ENCODE measurements at regions not wholly inside any gene's neighbourhood (a gene's known extent, or its start where the extent isn't known, plus 50 kb on each side); places are given as distances from the start of the nearest gene placed in this dataset.
"Not testable (repeated sequence)": the region's sequence is repeated elsewhere in the genome, so short reads cannot be mapped to it uniquely, and the experiment has no call there.

GRCh38 chr14:48814562-48814961 lies 771.6 kb downstream of the RPS29 start:
- DNase-seq = no peak

GRCh38 chr14:48805315-48805714 lies 780.9 kb downstream of the RPS29 start:
- DNase-seq = no peak

GRCh38 chr14:48792376-48793024 lies 793.7 kb downstream of the RPS29 start:
- DNase-seq = no peak

DNA sequence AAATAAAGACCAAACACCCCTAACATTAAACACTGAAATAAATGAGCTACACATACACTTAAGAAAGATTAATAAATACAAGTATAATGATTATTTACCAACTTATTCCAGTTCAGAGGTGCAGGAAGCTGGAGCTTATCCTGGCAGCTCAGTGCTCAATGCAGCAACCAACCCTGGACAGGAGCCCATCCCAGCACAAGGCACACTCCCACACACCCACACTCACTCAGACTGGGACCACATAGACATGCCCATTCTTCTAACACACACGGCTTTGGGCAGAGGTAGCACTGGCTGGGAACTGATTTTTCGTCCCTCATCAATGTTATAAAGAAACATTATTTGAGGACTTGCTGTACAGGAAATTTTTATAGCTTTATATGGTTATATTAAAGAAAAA lies 797.4 kb downstream of the RPS29 start:
- DNase-seq = no peak

DNA sequence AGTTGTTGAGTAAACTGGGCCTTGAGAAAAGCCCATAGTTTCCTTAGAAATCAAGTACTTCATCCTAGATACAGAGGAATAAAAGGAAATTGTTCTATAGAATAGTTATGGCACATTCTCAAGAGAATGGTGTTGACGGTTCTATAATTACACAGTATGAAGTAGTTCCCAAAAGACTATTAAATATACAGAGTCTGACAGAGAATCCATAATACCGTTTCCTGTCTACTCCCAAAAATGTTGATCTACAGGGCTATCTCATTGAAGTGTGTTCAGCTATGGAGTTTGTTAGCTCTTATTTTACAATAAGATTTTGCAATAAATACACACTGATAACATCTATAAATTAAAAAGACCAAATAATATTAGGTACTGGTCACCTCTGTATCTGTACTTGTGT lies 799.7 kb downstream of the RPS29 start:
- DNase-seq = no peak

DNA sequence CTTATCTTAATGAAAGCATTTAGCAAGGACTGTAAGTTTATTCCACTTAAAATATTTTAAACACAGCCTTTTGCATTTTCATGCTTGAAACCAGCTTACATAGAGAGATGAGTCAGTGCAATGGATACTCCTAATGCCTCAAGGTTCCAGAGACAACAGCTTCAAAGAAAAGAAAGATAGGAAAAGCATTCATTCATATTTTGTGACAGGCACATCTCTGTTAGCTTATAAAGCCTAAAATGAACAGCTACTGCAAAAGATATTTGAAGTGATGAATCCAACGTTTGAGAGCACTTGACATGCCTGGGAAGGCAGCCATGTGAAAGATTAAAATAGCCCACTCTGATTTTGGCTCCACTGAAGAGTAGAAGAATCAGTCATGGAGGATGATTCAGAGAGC lies 814.5 kb downstream of the RPS29 start:
- no peak for DNase-seq

GRCh38 chr14:48751293-48751692 lies 834.9 kb downstream of the RPS29 start:
- no peak for DNase-seq

DNA sequence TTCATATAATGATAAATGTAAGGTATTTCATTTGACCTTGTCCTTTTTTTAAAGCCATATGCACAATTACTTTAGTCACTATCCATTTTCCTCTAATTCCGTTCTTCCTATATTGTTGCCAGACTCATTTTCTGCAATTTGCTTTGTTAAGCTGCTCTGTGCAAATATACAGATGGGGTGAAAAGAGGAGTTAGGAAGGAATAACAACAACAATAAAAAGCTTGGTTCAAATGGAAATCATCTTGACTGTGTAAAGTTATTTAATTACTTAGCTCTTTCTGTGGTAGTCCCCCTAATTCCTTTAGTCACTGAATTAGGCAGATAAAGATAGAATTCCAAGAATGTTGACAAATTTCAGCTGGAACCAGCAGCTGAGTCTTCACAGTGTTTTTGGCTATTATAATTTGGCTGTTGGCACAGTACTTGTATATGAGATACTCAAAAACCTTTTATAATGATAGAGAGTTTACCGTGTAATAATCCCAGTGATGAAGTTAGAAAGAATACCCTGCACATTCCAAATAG lies 838.0 kb downstream of the RPS29 start:
- no peak for DNase-seq

DNA sequence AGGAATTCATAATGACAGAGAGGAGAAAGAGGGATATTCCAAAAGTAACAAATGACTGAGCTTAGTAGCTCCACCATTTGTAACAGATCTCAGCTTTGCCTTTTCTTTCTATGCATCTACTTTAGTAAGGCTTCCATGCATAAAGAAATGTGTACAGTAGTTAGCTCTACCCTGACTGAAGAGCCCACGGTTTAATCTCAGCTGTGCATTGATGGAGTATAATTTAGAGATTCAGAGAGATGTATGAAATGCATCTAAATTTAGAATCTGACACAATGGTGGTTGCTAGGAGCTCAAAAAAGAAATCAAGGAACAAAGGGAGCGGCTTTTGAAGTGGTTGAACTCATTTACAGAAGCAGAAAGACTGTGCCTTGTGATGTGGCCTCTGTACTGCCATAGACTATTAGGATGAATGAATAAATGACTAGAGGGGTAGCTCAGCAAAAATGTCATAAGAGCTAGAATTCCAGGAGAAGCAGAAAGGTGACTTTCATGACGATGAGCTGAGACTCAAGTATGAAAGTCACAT lies 838.6 kb downstream of the RPS29 start:
- no peak for DNase-seq

- DNase-seq = no peak
These were observed 842.0 kb downstream of the RPS29 start for GRCh38 chr14:48744202-48744601.

- no peak for DNase-seq
These were observed 847.8 kb downstream of the RPS29 start for GRCh38 chr14:48738186-48738925.

DNA sequence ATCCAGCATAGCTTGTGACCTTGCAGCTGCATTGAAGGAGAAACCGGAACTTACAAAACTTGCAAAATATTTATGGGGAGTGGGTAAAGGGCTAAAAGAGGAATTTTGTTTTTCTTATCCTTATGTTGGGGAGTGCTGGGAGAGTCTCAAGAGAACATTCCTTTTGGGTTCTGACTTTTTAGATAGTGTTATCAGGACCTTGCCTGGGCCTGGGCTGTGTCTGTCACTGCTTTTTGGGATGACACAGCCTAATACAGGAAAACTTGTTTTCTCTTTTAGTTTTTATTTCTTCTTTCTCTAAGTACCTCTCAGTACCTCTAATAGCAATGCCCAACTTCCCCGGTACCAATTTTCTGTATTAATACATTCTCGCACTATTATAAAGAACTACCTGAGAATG lies 850.6 kb downstream of the RPS29 start:
- DNase-seq = no peak

DNA sequence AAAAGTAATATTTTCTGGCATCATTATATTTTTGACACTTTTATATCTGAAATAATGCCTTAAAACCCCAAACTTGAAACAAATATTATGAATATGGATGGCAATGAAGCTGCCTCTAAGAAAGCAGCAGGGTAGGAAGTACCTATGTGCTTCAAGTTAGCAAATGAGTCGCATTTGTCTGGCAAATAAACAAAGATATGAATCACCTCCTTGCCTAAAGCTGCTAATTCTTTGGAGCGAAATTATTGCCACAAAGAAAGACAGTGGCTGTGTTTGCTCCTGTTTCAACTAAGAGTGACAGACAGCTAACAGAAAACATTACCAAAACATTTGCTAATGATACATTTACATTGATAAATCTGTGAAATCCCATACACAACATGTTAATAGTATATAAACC lies 854.9 kb downstream of the RPS29 start:
- DNase-seq = no peak

GRCh38 chr14:48726080-48726642 lies 860.0 kb downstream of the RPS29 start:
- DNase-seq = no peak

DNA sequence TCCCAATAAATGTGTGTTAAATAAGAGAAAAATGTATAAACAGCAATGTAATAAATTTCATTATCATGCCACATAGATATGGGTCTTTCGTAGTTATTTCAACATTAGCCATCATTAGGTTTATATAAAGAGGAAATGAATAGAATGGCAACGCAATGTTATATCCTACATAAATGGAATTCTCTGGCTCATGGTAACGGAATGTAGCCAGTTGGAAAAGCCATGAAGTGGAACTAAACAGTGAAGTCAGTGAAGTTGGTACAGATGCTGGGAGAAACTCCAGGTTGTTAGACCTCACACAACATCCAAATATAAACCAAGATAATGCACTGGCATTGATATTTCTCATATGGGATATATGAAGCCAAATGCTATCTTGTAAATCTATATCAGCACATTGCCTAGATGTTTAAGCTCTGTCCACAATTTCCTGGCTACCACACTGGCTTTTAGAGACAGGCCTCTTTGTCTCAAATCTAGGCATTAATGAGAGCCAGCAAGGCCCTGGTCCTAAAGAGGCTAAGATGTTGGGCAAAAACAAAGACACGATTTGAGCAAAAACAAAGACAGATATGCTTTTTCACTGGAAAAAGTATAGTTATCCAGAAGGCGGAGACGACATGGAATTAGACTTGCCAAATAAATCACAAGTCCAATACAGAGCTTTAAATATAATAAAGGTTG lies 861.0 kb downstream of the RPS29 start:
- DNase-seq = no peak

GRCh38 chr14:48723841-48724495 lies 862.2 kb downstream of the RPS29 start:
- DNase-seq = no peak

GRCh38 chr14:48714366-48714765 lies 871.8 kb downstream of the RPS29 start:
- no peak for DNase-seq

- no peak for DNase-seq
These were observed 876.0 kb downstream of the RPS29 start for GRCh38 chr14:48710133-48710532.

- DNase-seq = no peak
These were observed 876.8 kb downstream of the RPS29 start for GRCh38 chr14:48709277-48709785.

DNA sequence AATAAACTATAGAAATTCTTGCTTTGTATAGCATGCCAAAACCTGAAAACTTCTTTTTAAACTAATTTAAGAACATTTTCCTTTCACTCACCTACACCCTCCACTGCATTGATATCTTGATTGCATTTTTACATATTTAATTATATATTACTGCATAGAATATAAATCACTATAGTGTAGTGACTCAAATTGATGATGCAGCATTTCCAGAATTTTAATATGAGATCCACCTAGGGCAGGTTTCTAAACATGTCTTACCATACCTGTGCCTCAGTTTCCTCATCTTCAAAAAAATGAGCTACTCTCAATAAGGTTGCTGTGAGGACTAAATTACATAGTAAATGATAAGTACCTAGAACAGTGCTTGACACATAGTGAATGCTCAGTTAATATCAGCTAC lies 881.5 kb downstream of the RPS29 start:
- DNase-seq = no peak

- DNase-seq = no peak
These were observed 882.3 kb downstream of the RPS29 start for GRCh38 chr14:48703728-48704467.

DNA sequence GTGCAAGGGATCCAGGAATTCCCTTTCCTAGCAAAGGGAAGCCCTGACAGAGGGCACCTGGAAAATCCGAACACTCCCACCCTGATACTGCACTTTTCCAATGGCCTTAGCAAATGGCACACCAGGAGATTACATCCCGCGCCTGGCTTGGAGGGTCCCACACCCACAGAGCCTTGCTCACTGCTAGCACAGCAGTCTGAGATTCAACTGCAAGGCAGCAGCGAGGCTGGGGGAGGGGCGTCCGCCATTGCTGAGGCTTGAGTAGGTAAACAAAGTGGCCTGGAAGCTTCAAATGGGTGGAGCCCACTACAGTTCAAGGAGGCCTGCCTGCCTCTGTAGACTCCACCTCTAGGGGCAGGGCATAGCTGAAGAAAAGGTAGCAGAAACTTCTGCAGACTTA lies 888.8 kb downstream of the RPS29 start:
- not testable (repeated sequence) for DNase-seq

All from central memory CD4-positive, alpha-beta T cell (primary cell).